SKM-1 (cell line): ENCODE measurements at regions not wholly inside any gene's neighbourhood (a gene's known extent, or its start where the extent isn't known, plus 50 kb on each side); places are given as distances from the start of the nearest gene placed in this dataset.

Source experiments
- DNase-seq: peaks from one replicate; lab custom pipeline; 2025; ENCODE audit not compliant: unreplicated experiment; lab: John Stamatoyannopoulos, UW

- DNase-seq = no peak
These were observed 224.1 kb downstream of the ALX1 start for GRCh38 chr12:85504164-85504563.

- no peak for DNase-seq
These were observed 224.6 kb downstream of the ALX1 start for GRCh38 chr12:85504624-85505023.

- DNase-seq = no peak
These were observed 227.4 kb downstream of the ALX1 start for GRCh38 chr12:85507456-85507855.

- DNase-seq = no peak
These were observed 229.2 kb downstream of the ALX1 start for GRCh38 chr12:85509081-85509856.

- no peak for DNase-seq
These were observed 229.8 kb downstream of the ALX1 start for GRCh38 chr12:85509857-85510256.

GRCh38 chr12:85516039-85516438 lies 236.0 kb downstream of the ALX1 start:
- no peak for DNase-seq

GRCh38 chr12:85516667-85517325 lies 236.8 kb downstream of the ALX1 start:
- no peak for DNase-seq

GRCh38 chr12:85519163-85519562 lies 239.1 kb downstream of the ALX1 start:
- DNase-seq = no peak

- no peak for DNase-seq
These were observed 243.2 kb downstream of the ALX1 start for GRCh38 chr12:85523197-85523596.

GRCh38 chr12:85527192-85527591 lies 247.2 kb downstream of the ALX1 start:
- no peak for DNase-seq

GRCh38 chr12:85529896-85530295 lies 249.9 kb downstream of the ALX1 start:
- DNase-seq = no peak

- DNase-seq = no peak
These were observed 250.4 kb downstream of the ALX1 start for GRCh38 chr12:85530456-85530855.

- no peak for DNase-seq
These were observed 251.3 kb downstream of the ALX1 start for GRCh38 chr12:85531341-85531740.

GRCh38 chr12:85549640-85550039 lies 269.6 kb downstream of the ALX1 start:
- DNase-seq = no peak

- DNase-seq = no peak
These were observed 270.9 kb downstream of the ALX1 start for GRCh38 chr12:85550924-85551323.

GRCh38 chr12:85552461-85552860 lies 272.4 kb downstream of the ALX1 start:
- DNase-seq = no peak

- no peak for DNase-seq
These were observed 277.8 kb downstream of the ALX1 start for GRCh38 chr12:85557850-85558249.

- DNase-seq = no peak
These were observed 277.5 kb downstream of the RASSF9 start for GRCh38 chr12:85558684-85559083.

GRCh38 chr12:85559127-85559526 lies 277.1 kb downstream of the RASSF9 start:
- DNase-seq = no peak

GRCh38 chr12:85559536-85559935 lies 276.7 kb downstream of the RASSF9 start:
- DNase-seq = no peak

GRCh38 chr12:85562765-85563164 lies 273.4 kb downstream of the RASSF9 start:
- DNase-seq = no peak

- DNase-seq = no peak
These were observed 271.4 kb downstream of the RASSF9 start for GRCh38 chr12:85564786-85565185.
